Kidney glomerular epithelial cell (primary cell): ENCODE measurements at regions not wholly inside any gene's neighbourhood (a gene's known extent, or its start where the extent isn't known, plus 50 kb on each side); places are given as distances from the start of the nearest gene placed in this dataset.

Source experiments
- DNase-seq: peaks from one replicate; lab custom pipeline; 2025; lab: John Stamatoyannopoulos, UW

GRCh38 chr13:78780708-78781107 lies 121.8 kb upstream of the OBI1 start:
- DNase-seq = no peak

- DNase-seq = no peak
Observed at GRCh38 chr13:78779608-78780007, 120.7 kb upstream of the OBI1 start.

GRCh38 chr13:78777976-78778375 lies 119.0 kb upstream of the OBI1 start:
- no peak for DNase-seq

- DNase-seq = no peak
Observed at GRCh38 chr13:78777396-78777795, 118.4 kb upstream of the OBI1 start.

- DNase-seq = no peak
Observed at GRCh38 chr13:78772933-78773332, 114.0 kb upstream of the OBI1 start.

GRCh38 chr13:78770601-78771000 lies 111.6 kb upstream of the OBI1 start:
- DNase-seq = no peak

GRCh38 chr13:78768950-78769349 lies 110.0 kb upstream of the OBI1 start:
- no peak for DNase-seq

GRCh38 chr13:78764665-78765064 lies 105.7 kb upstream of the OBI1 start:
- no peak for DNase-seq

GRCh38 chr13:78762825-78763224 lies 103.9 kb upstream of the OBI1 start:
- DNase-seq = no peak

GRCh38 chr13:78759704-78760103 lies 100.7 kb upstream of the OBI1 start:
- DNase-seq = no peak

GRCh38 chr13:78758549-78758948 lies 99.6 kb upstream of the OBI1 start:
- no peak for DNase-seq

GRCh38 chr13:78753435-78753834 lies 94.5 kb upstream of the OBI1 start:
- no peak for DNase-seq

GRCh38 chr13:78750735-78751134 lies 91.8 kb upstream of the OBI1 start:
- no peak for DNase-seq

GRCh38 chr13:78743973-78744372 lies 85.0 kb upstream of the OBI1 start:
- no peak for DNase-seq

- no peak for DNase-seq
Observed at GRCh38 chr13:78742659-78743058, 83.7 kb upstream of the OBI1 start.

GRCh38 chr13:78736142-78736541 lies 77.2 kb upstream of the OBI1 start:
- no peak for DNase-seq

GRCh38 chr13:78732445-78733017 lies 73.6 kb upstream of the OBI1 start:
- no peak for DNase-seq

- no peak for DNase-seq
Observed at GRCh38 chr13:78722700-78723099, 63.7 kb upstream of the OBI1 start.

GRCh38 chr13:78719367-78719766 lies 60.4 kb upstream of the OBI1 start:
- no peak for DNase-seq

GRCh38 chr13:78714717-78715116 lies 55.8 kb upstream of the OBI1 start:
- DNase-seq = no peak

GRCh38 chr13:78712831-78713230 lies 53.9 kb upstream of the OBI1 start:
- no peak for DNase-seq

GRCh38 chr13:78709028-78709427 lies 50.1 kb upstream of the OBI1 start:
- peak; percentile 24 for DNase-seq
